Retinal pigment epithelial cell (primary cell): ENCODE measurements at regions not wholly inside any gene's neighbourhood (a gene's known extent, or its start where the extent isn't known, plus 50 kb on each side); places are given as distances from the start of the nearest gene placed in this dataset.

ENCODE experiments used
- DNase-seq: peaks from one replicate; pipeline ENCODE4 v3.0.0-alpha.2; 2010; ENCODE audit warnings: low read depth
- H3K4me3 ChIP-seq: 2 replicates; pipeline ENCODE4 v1.5.1; 2011; ENCODE audit warnings: mild to moderate bottlenecking, low read length, control low read depth, moderate library complexity
- TF ChIP-seq, protein P1 (sequence below): conservative IDR thresholded peaks from 2 replicates; pipeline ENCODE4 v1.5.1; 2011; ENCODE audit warnings: low read depth, low read length, control low read depth, inconsistent platforms

DNA sequence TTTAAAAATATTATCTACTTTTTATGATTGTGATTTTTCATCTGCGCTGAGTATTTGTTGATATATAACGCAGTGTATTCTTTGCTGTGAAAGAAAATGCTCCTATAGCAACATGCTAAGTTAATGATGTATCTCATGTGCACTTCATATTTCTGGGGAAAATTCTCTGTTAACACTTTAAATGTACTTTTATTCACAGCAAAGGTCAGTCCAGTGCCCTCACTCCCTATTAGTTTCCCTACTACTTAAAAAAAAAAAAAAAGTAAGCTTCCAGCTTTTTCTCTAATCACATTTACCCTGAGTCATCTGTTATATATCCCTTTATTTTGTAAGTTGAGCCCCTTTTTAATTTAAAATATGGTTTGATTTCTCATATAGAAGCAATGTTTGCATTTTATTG, 219.8 kb downstream of the AEBP2 start:
- H3K4me3 ChIP-seq, result no peak overlapping the region
- TF ChIP-seq, protein P1, sequence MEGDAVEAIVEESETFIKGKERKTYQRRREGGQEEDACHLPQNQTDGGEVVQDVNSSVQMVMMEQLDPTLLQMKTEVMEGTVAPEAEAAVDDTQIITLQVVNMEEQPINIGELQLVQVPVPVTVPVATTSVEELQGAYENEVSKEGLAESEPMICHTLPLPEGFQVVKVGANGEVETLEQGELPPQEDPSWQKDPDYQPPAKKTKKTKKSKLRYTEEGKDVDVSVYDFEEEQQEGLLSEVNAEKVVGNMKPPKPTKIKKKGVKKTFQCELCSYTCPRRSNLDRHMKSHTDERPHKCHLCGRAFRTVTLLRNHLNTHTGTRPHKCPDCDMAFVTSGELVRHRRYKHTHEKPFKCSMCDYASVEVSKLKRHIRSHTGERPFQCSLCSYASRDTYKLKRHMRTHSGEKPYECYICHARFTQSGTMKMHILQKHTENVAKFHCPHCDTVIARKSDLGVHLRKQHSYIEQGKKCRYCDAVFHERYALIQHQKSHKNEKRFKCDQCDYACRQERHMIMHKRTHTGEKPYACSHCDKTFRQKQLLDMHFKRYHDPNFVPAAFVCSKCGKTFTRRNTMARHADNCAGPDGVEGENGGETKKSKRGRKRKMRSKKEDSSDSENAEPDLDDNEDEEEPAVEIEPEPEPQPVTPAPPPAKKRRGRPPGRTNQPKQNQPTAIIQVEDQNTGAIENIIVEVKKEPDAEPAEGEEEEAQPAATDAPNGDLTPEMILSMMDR, result no peak
- DNase-seq, result no peak

DNA sequence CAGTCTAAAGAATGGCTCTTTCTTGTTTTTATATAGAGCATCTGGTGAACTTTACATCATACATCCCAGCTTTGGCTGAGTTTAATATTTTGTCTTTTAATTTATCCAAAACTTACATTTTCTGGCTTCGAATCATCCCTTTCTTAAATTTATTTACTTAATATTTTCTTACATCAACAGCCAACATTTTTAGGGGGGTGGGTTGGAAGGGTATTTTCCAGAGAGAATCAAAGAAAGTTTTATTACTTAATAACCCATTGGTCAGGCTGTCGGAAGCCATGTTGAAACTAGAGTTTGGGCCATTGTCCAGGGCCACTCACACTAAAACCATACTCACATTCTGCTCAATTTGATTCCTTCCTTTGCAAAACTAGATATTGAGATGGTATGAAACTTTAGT, 220.2 kb downstream of the AEBP2 start:
- DNase-seq, result no peak
- no peak overlapping the region for H3K4me3 ChIP-seq
- TF ChIP-seq, protein P1, result no peak

DNA sequence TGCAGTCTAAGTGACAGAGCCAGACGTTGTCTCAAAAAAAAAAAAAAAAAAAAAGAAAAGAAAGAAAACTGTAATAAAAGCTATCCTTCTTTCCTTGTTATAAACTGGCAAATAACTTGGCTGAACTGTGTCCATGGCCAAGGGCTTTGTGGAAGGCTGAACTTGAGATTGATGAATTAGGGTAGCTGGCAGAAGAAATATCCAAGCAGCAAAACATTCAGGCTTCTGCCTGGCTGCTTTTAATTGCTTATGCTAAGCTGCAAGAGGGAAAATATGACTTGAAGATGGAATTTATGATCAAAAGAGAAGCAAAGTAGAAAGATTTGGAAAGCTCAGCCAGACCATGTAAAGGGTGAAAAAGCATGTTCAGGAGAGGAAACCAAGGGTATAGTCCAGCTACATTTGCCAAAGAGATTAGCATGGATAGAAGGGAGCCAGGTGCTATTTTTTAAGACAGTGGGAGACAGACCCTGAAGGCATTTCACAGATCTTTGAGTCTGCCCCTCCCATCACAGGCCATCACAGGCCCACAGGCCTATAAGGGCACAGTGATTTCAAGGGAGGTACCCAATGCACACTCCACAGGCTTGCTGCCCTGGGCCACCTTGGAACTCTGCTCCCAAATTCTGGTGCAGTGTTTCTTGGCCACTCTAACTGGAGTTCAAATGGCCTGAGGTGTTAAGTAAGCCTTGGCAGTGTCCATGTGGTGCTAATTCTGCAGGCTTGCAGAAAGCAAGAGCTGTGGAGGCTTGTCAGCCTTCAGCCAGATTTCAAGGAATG, 226.0 kb downstream of the AEBP2 start:
- no peak for DNase-seq
- TF ChIP-seq, protein P1, result no peak
- no peak overlapping the region for H3K4me3 ChIP-seq

- DNase-seq, result no peak
These were observed 226.8 kb downstream of the AEBP2 start for GRCh38 chr12:19666070-19666469.

GRCh38 chr12:19669793-19670192, 230.5 kb downstream of the AEBP2 start:
- no peak for DNase-seq
- TF ChIP-seq, protein P1, result no peak
- H3K4me3 ChIP-seq, result no peak overlapping the region

More at GRCh38 chr12:19666070-19666469, 226.8 kb downstream of the AEBP2 start:
- H3K4me3 ChIP-seq, result no peak overlapping the region
- TF ChIP-seq, protein P1, result no peak

DNA sequence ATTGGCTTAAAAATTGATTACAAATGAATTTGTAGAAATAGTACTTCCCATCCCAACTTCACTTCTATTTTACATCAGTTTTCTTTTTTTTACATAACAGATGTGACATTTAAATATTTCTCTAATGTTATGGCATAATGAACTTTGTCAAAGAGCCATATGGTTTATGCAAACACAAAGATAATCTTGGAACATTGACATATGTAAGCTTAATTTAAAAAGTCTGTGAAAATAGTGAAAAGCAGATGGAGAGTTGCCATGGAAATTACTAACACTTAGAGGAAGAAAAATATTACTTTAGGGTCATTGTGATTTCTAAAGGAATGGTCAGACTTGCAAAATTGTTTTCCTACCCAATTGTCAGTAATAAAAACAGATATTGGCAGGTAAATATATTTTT, 232.4 kb downstream of the AEBP2 start:
- TF ChIP-seq, protein P1, result no peak
- no peak for DNase-seq

GRCh38 chr12:19674437-19674836, 235.1 kb downstream of the AEBP2 start:
- no peak overlapping the region for H3K4me3 ChIP-seq
- TF ChIP-seq, protein P1, result no peak

More for the DNA sequence above, 232.4 kb downstream of the AEBP2 start:
- no peak overlapping the region for H3K4me3 ChIP-seq

More at GRCh38 chr12:19674437-19674836, 235.1 kb downstream of the AEBP2 start:
- DNase-seq, result no peak
